Spinal cord (tissue), 9 donors: ENCODE measurements at regions not wholly inside any gene's neighbourhood (a gene's known extent, or its start where the extent isn't known, plus 50 kb on each side); places are given as distances from the start of the nearest gene placed in this dataset.
A peak's percentile ranks its signal among the peaks of the same experiment; 100 is the strongest.
"Not testable (repeated sequence)": the region's sequence is repeated elsewhere in the genome, so short reads cannot be mapped to it uniquely, and the experiment has no call there.

Experiments
- DNase-seq, 6 donors: peaks; one replicate each; pipeline versions ENCODE4 v3.0.0 to v3.0.0-alpha.2; 2013 to 2015; ENCODE audit warnings: low spot score in 6 of 6, low read depth in 4 of 6
- H3K27ac ChIP-seq: one replicate; pipeline ENCODE4 v1.5.1; 2013; ENCODE audit warnings: low read depth, low read length, control low read depth
- H3K27me3 ChIP-seq: one replicate; pipeline ENCODE4 v1.6.1; 2013; ENCODE audit warnings: low read length; ENCODE audit not compliant: control insufficient read depth, insufficient read depth
- H3K36me3 ChIP-seq: one replicate; pipeline ENCODE4 v1.6.1; 2013; ENCODE audit warnings: low read length; ENCODE audit not compliant: control insufficient read depth, insufficient read depth
- H3K4me1 ChIP-seq: one replicate; pipeline ENCODE4 v1.6.1; 2013; ENCODE audit warnings: low read length; ENCODE audit not compliant: control insufficient read depth, insufficient read depth
- H3K4me3 ChIP-seq: one replicate; pipeline ENCODE4 v1.5.1; 2013; ENCODE audit warnings: low read depth, low read length, control low read depth
- H3K9me3 ChIP-seq: one replicate; pipeline ENCODE4 v1.6.1; 2013; ENCODE audit warnings: low read length; ENCODE audit not compliant: control insufficient read depth, insufficient read depth
- WGBS: methylation state at CpG from one replicate; pipeline ENCODE4 v1.1.5; 2013; ENCODE audit warnings: missing lambda C conversion rate; ENCODE audit not compliant: insufficient coverage; 5-methylcytosine and 5-hydroxymethylcytosine counted together
- donor health status: healthy.

DNA sequence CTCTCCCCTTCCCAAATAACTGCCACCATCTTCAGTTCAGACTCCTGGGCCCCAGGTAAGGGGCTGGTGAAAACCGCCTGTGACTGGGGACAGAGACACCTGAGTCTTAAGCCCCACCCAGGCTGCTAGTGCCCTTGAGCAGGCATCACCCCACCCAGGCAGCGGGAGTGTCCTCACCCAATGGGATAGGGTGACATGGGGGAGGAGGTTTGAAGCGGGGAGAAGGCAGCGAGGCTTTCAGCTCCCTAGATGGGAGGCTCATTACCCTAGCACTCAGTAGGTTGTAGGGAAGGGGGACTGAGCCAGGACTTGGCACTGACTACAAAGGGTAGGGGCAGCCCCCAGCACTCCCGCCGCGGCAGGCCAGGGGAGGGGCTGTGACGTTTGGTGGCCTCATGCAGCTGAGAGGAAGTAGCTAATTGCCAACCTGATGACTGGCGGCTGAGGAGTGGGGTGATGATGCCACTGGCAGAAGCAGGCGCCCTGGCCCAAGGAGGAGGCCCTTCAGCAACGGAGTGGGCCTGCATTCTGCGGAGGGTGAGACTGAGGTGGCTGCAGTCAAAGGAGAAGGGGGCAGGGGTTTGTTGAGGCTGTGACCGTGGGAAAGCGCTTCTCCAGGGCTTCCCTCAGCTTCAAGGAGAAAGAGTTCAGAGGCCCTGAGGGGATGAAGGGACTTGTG is 126.9 kb downstream of the MRPL14 start:
- WGBS: 50% methylated on average over 13 of the region's 14 CpGs
- peaks cover 4% of the 10 kb centered on the region for H3K36me3 ChIP-seq
- peaks cover 12% of the 10 kb centered on the region for H3K27me3 ChIP-seq
- H3K4me1 ChIP-seq: peaks cover 44% of the 10 kb centered on the region
- no peaks in the 10 kb centered on the region for H3K9me3 ChIP-seq
- peak in 1 of 6 donors; percentile 67 for DNase-seq
- no peak overlapping the region for H3K4me3 ChIP-seq
- no peak overlapping the region for H3K27ac ChIP-seq

DNA sequence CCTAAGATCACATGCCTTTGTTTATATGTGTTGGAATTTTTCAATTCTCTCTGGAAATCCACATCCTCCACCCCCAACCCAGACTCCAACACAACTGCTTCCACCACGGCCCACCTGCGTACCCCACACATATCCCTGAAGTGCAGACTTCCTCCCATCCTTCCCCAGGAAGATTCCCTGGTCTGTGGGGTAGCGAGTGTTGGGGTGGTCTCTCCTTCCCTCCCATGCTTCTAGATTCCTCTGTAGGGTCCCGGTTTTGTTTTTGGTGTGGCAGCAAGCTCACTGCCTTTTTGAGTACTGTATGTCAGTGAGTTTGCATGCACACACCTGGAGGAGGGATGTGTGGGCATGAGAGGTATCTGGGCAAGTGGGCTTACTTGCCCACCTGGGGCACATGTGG is 127.6 kb downstream of the MRPL14 start:
- no peaks in the 10 kb centered on the region for H3K9me3 ChIP-seq
- WGBS: 100% methylated on average over 1 of the region's 4 CpGs
- H3K36me3 ChIP-seq: peaks cover 4% of the 10 kb centered on the region
- H3K27ac ChIP-seq: no peak overlapping the region
- H3K4me3 ChIP-seq: no peak overlapping the region
- no peak for DNase-seq
- H3K27me3 ChIP-seq: peaks cover 12% of the 10 kb centered on the region
- H3K4me1 ChIP-seq: peaks cover 38% of the 10 kb centered on the region

GRCh38 chr6:43998592-43999243 is 128.5 kb downstream of the MRPL14 start:
- not testable (repeated sequence) for H3K9me3 ChIP-seq, H3K27ac ChIP-seq, H3K36me3 ChIP-seq, DNase-seq, H3K4me3 ChIP-seq
- 80% methylated on average over 21 of the region's 24 CpGs for WGBS
- Histone ChIP-seq H3K27me3 (peaks cover 12% of the 10 kb centered on the region), H3K4me1 (peaks cover 39% of the 10 kb centered on the region)

- not testable (repeated sequence) for H3K27ac ChIP-seq, DNase-seq, H3K36me3 ChIP-seq, H3K9me3 ChIP-seq, H3K4me3 ChIP-seq
- WGBS: 98% methylated on average over 28 of the region's 35 CpGs
- Histone ChIP-seq H3K27me3 (peaks cover 10% of the 10 kb centered on the region), H3K4me1 (peaks cover 34% of the 10 kb centered on the region)
These were observed 129.2 kb downstream of the MRPL14 start for GRCh38 chr6:43997990-43998585.

DNA sequence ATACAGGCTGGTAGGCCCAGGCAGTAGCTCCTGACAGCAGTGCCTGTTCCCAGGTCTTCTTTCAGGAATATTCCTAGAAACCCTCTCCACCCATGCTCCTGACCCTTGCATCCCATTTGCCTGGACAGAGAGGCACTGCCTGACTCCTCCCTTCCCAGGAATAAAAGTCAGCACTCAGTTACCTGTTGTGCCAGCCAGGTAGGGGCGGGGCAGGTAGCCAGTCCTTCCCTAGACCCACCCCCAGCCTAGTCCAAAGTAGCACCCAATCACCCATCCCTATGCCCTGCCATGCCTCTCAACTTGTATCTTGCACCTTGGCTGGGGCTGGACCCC is 129.9 kb downstream of the MRPL14 start:
- Histone ChIP-seq H3K9me3 (no peaks in the 10 kb centered on the region), H3K4me1 (peaks cover 27% of the 10 kb centered on the region), H3K4me3 (no peak overlapping the region), H3K27me3 (peaks cover 7% of the 10 kb centered on the region), H3K36me3 (peaks cover 4% of the 10 kb centered on the region), H3K27ac (no peak overlapping the region)
- WGBS: 89% methylated on average over 1 of the region's 1 CpG
- no peak for DNase-seq

GRCh38 chr6:43996618-43997344 is 130.5 kb downstream of the MRPL14 start:
- Histone ChIP-seq H3K4me1 (peaks cover 21% of the 10 kb centered on the region), H3K4me3 (no peak overlapping the region), H3K27me3 (peaks cover 5% of the 10 kb centered on the region), H3K36me3 (peaks cover 4% of the 10 kb centered on the region), H3K9me3 (no peaks in the 10 kb centered on the region), H3K27ac (no peak overlapping the region)
- 94% methylated on average over 7 of the region's 8 CpGs for WGBS
- no peak for DNase-seq

- H3K4me3 ChIP-seq: no peak overlapping the region
- no peaks in the 10 kb centered on the region for H3K27me3 ChIP-seq
- DNase-seq: no peak
- 82% methylated on average over 1 of the region's 3 CpGs for WGBS
- H3K9me3 ChIP-seq: no peaks in the 10 kb centered on the region
- peaks cover 1% of the 10 kb centered on the region for H3K36me3 ChIP-seq
- H3K27ac ChIP-seq: no peak overlapping the region
- H3K4me1 ChIP-seq: peaks cover 19% of the 10 kb centered on the region
These were observed 132.1 kb downstream of the MRPL14 start for GRCh38 chr6:43995137-43995536.

DNA sequence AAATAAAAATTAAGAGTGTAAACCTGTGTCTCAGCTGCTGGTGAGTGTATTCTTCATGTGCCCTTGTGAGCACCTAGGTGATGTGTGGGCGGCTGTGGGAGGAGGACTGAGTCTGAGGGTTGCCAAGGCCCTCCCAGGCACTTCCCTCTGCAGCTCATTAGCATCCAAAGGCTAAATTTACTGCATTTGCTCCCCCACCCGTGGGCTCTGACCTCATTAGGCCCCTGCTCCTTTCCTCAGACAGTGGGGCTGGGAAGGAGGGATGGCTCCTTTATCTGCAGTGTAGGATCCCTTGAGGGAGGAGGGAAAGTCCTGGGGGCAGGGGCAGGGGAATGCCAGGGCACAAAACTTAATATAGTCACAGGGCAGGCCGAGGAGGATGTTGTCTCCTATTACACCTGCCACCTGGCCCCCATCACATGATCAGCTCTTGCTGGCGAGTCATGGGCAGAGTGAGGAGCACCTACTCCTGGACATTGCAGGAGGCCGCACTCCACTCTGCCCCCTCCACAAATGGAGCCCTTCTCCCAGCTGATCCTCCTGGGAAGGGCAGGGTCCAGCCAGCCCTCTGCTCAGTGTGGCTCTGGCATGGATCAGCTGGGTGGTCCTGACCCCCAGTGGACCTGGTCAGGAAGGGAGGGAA is 133.2 kb downstream of the MRPL14 start:
- H3K4me1 ChIP-seq: peaks cover 24% of the 10 kb centered on the region
- no peak for DNase-seq
- 87% methylated on average over 3 of the region's 5 CpGs for WGBS
- no peak overlapping the region for H3K4me3 ChIP-seq
- H3K27me3 ChIP-seq: no peaks in the 10 kb centered on the region
- no peaks in the 10 kb centered on the region for H3K36me3 ChIP-seq
- no peak overlapping the region for H3K27ac ChIP-seq
- no peaks in the 10 kb centered on the region for H3K9me3 ChIP-seq

DNA sequence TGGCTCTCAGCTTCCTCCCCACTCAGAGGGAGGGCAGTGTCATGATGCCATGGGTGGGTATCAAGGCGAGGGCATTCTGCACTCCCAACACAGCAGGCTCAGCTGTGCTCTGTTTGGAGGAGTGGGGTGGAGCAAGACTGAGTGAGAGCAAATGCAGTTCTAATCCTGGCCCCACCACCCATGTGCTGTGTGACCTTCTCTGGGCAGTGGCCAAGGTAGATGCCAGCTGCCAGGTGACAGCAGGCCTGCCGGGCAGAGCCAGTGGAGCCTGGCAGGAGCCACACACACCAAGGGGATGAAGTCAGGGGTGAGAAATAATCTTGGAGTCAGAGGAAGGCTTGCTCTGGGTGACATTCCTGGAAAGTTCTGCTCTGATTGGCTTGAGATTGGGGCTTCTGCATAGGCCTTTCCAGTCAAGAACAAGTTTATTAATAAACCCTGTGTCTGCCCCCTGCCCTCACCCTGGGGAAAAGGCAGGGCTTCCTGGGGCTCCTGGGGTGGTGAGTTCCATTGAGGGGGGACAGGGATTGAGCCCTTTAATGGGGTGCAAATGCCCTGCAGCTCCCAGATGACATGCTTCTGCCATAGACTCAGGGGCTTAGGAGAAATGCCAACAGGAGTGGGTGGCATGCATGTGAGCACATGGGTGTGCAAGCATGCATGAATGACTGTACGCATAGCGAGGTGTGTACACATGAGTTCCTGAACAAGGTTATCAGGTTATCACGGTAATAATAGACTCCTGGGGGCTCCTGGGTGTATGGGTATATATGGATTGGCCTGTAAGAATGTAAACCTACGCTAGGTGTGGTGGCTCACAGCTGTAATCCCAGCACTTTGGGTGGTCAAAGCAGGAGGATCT is 134.2 kb downstream of the MRPL14 start:
- Histone ChIP-seq H3K27ac (no peak overlapping the region), H3K4me1 (peaks cover 24% of the 10 kb centered on the region)

More for the DNA sequence above, 134.2 kb downstream of the MRPL14 start:
- Histone ChIP-seq H3K36me3 (no peaks in the 10 kb centered on the region), H3K27me3 (no peaks in the 10 kb centered on the region), H3K4me3 (no peak overlapping the region), H3K9me3 (no peaks in the 10 kb centered on the region)
- 79% methylated on average over 6 of the region's 6 CpGs for WGBS
- DNase-seq: no peak
